ENCODE measurements at regions not wholly inside any gene's neighbourhood (a gene's known extent, or its start where the extent isn't known, plus 50 kb on each side); places are given as distances from the start of the nearest gene placed in this dataset.
"Not testable (repeated sequence)": the region's sequence is repeated elsewhere in the genome, so short reads cannot be mapped to it uniquely, and the experiment has no call there.

DNA sequence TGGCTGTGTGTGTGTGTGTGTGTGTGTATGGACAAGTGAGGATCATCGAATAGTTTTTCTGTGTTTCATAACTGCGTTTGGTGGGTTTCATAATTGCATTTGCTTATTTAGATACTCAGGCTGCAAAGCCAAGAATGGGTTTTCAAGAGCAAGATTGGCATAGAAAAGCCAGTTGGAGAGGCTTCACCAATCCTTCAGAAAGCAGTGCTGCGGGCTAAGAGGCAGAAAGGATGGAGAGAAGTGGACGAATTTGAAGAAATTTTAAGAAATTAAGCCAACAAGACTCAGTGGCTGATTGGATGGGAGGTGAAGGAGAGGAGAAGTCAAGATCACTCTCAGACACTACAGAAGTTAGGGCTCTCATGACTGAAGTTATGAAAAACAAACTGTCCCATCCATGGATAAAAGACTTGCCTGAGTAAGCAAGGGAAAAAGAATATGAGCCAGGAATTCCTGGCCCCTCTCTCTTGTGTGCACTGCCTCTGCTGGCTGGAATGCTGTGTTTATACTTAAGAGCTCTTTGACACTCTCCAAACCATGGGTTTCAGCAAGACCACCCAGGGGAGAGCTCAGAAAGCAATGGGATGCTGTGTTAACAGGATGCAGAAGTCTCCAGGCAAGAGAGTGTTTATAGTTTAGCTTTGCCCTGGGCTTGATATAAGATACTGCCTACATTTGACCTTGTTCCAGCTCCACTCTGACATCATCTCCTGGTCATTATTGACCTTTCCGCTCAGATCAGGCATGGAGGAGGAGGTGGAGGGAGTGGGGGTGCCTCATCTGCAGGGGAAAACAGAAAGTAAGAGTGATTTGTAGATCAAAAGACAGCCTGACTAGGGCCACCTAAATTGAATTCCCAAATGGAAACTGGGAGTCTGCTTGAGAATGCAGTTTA is 232.0 kb upstream of the PLXNA2 start:
- DNase-seq (ENCODE audit: low spot score) = no peak
- TF ChIP-seq, protein P1, sequence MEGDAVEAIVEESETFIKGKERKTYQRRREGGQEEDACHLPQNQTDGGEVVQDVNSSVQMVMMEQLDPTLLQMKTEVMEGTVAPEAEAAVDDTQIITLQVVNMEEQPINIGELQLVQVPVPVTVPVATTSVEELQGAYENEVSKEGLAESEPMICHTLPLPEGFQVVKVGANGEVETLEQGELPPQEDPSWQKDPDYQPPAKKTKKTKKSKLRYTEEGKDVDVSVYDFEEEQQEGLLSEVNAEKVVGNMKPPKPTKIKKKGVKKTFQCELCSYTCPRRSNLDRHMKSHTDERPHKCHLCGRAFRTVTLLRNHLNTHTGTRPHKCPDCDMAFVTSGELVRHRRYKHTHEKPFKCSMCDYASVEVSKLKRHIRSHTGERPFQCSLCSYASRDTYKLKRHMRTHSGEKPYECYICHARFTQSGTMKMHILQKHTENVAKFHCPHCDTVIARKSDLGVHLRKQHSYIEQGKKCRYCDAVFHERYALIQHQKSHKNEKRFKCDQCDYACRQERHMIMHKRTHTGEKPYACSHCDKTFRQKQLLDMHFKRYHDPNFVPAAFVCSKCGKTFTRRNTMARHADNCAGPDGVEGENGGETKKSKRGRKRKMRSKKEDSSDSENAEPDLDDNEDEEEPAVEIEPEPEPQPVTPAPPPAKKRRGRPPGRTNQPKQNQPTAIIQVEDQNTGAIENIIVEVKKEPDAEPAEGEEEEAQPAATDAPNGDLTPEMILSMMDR (IDR thresholded peaks at IDR 0.05) = no peak
- H3K27ac ChIP-seq = peak overlapping the region in 1 of 2 donors; percentile 7
- no peak overlapping the region for H3K4me3 ChIP-seq

DNA sequence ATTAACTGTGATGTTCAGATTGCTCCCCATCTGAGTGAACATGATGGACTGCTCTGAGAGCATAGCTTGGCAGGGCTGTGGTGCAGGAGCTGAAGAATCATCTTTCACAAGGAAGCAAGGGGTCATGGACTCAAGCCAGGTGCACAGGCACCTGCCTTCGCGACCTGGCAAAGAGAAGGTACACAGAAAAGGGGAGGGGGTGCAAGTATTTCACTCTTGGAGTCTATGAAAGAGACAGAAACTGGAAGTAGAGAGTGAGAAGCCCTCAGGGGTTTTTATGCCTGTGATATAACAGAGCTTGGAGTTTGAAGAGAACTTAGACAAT is 232.6 kb upstream of the PLXNA2 start:
- Histone ChIP-seq H3K4me3 (no peak overlapping the region), H3K27ac (peak overlapping the region in 1 of 2 donors; percentile 7)
- no peak for DNase-seq (ENCODE audit: low spot score)
- TF ChIP-seq, protein P1 (IDR thresholded peaks at IDR 0.05) = no peak

DNA sequence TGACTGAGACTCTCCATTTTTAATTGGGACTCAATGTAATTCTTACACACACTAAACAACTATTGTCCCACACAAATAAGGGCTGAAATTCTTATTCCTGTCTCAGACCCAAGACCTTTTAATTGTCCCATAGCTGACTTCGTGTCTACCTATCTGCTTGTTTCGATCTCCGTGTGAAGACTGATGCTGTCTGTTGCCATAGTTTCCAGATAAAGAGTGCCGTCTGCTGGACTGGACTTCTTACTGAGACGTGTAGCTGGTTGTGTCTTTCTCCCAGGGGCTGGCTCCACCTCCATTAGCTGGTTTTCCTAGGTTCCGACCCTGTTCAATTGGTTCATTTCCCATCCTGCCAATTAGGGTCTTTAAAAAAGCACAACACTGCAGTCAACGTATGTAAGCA is 235.3 kb upstream of the PLXNA2 start:
- Histone ChIP-seq H3K4me3 (no peak overlapping the region), H3K27ac (no peak overlapping the region)
- DNase-seq (ENCODE audit: low spot score) = no peak
- TF ChIP-seq, protein P1 (IDR thresholded peaks at IDR 0.05) = no peak

DNA sequence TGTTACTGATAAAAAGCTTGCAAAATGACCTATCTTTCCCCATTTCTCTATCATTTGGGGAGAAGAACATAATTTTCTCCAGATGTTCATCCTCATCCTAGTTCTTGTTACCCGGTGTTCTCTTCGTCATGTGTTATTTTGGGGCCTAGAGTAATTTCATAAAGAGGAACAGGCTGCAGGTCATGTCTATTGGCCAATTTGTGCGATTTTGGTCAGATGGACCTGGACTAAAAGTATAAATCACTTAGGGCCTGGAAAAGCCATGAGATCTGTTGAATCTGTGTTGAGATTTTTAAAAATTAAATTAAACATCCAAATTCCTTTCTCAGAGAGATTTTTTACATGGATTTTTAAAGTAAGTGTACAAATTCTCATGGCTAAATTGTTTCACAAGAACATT is 241.3 kb upstream of the PLXNA2 start:
- Histone ChIP-seq H3K27ac (no peak overlapping the region), H3K4me3 (no peak overlapping the region)
- no peak for DNase-seq (ENCODE audit: low spot score)
- TF ChIP-seq, protein P1 (IDR thresholded peaks at IDR 0.05) = no peak

DNA sequence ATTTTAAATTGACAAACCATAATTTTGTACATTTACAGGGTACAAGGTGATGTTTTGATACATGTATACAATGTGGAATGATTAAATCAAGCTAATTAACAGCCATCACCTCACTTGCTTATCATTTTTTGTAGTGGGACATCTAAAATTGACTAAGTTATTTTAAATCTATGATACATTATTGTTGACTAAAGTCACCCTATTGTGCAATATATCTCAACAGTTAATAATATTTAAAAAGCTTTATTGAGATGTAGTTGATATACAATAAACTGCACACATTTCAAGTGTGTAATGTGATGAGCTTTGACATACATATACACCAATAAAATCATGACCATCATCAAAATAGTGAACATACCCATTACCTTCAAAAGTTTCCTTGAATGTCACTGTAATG is 242.5 kb upstream of the PLXNA2 start:
- no peak for DNase-seq (ENCODE audit: low spot score)
- H3K4me3 ChIP-seq = no peak overlapping the region
- H3K27ac ChIP-seq = no peak overlapping the region
- TF ChIP-seq, protein P1 (IDR thresholded peaks at IDR 0.05) = no peak

DNA sequence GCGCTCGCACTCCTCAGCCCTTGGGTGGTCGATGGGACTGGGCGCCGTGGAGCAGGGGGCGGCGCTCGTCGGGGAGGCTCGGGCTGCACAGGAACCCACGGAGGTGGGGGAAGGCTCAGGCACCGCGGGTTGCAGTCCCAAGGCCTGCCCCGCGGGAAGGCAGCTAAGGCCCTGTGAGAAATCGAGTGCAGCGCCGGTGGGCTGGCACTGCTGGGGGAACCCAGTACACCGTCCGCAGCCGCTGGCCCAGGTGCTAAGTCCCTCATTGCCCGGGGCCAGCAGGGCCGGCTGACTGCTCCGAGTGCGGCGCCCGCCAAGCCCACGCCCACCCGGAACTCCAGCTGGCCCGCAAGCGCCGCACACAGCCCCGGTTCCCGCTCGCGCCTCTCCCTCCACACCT is 244.2 kb upstream of the PLXNA2 start:
- H3K4me3 ChIP-seq, H3K27ac ChIP-seq: not testable (repeated sequence)
- peak; percentile 58 for DNase-seq (ENCODE audit: low spot score)

DNA sequence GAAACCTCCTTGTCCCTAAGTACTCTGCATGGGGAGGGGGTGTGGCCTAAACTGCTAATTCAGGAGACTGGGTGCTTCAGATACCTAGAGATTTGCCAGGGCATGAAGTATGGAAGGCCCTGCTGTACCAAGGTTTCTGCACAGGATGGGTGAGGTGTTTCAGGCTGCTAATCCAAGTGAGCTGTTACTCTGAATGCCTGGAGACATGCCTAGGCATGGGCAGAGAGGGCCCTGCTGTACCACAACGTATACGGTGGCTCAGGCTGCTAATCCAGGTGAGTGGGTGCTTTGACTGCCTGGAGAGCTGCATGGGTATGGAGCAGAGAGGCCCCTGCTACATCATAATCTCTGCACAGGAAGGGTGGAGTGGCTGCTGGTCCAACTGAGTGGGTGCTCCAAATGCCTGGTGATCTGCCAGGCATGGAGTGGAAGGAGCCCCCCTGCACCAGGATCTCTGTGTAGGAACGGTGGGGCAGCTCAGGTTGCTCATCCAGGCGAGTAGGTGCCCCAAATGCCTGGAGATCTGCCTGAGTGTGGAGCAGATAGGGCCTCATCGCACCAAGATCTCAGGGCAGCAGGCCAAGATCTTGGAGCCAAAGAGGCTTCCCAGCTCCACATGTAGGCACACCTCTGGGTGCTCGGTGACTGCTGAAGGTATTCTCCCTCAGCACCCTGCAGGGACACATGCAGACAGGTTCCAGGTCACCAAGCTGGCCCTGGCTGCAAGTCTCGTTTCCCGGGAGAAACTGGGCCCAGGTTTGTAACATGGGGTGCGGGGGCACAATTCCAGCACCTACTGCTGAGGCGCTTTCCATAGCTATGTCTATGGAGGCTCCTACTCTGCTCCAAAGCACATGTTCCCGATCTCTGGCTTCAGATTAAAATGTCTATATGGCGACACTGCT is 252.5 kb upstream of the PLXNA2 start:
- peak; percentile 53 for DNase-seq (ENCODE audit: low spot score)
- TF ChIP-seq, protein P1 (IDR thresholded peaks at IDR 0.05) = no peak
- Histone ChIP-seq H3K4me3 (no peak overlapping the region), H3K27ac (no peak overlapping the region)
